Skin epidermis (tissue), 12 donors: ENCODE measurements at regions not wholly inside any gene's neighbourhood (a gene's known extent, or its start where the extent isn't known, plus 50 kb on each side); places are given as distances from the start of the nearest gene placed in this dataset.
A peak's percentile ranks its signal among the peaks of the same experiment; 100 is the strongest.
"Not testable (repeated sequence)": the region's sequence is repeated elsewhere in the genome, so short reads cannot be mapped to it uniquely, and the experiment has no call there.

Source experiments
- H3K27ac ChIP-seq, 21 experiments: fragments of 200-600 bp; sonication (generic) in 11 of 21; one replicate each; pipeline ENCODE4 v1.5.0; 2020; ENCODE audit warnings: mild to moderate bottlenecking in 3 of 21, inconsistent platforms in 2 of 21, moderate library complexity in 2 of 21
- H3K4me3 ChIP-seq, 7 experiments: fragments of 200-600 bp; sonication (generic) in 2 of 7; one replicate each; pipeline ENCODE4 v1.5.0; 2020; ENCODE audit warnings: inconsistent platforms in 2 of 7, mild to moderate bottlenecking in 2 of 7, moderate library complexity in 1 of 7

DNA sequence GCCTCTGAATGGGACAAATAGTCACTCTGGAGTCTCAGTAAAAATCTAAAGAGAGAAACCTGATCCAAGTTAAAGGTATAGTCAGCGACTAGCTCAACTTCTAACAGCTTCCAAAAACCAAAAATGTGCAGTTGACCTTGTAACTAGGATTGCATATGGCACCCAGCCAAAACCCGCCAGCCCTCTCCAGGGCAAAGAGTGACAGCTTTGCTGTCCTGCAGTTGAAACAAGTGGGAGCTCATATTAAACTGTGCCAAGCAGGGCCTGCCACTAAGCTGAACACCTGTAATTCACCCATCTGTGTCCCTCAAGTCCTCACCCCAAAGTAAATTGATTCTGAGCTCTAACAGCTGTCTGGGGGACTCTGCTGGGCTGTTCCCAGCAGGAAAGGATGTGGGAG is 695.3 kb downstream of the MAFB start:
- H3K4me3 ChIP-seq: no peak overlapping the region
- no peak overlapping the region for H3K27ac ChIP-seq

DNA sequence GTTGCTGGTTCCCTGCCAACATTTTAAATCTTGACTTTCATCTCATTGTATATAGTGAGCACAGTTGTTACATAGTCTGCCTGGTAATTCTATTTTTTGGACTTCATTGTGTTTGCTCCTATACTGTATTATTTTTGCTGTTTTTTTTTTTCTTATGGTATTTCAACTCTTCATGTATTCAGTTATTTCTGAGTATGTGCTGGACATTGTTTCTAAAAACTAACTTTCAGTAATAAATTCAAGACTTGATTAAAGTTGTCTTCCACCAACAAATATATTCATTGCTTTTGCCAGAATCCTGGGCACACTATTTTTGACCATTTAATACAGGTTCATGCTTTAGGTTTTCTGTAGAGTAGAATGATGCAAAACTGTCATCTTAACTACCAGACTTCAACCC is 698.3 kb downstream of the MAFB start:
- H3K4me3 ChIP-seq: no peak overlapping the region
- H3K27ac ChIP-seq: no peak overlapping the region

DNA sequence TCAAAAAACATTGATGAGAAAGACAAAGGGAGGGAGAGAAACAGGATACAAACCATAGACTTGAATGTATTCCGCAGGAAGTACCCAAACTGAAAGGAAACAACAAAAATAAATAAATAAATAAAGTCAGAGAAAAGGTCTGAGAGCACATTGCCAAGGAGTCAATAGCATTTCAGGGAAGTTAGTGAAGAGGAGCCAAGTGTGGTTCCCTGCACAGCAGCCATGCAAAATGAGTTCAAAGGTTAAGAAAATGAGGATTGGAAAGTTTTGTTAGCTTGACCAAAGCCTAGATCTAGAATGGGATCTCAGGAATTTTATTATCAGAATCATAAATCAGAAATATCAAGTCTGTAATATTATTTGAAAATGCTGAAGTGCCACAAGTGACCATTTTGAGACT is 700.0 kb downstream of the MAFB start:
- no peak overlapping the region for H3K27ac ChIP-seq
- H3K4me3 ChIP-seq: no peak overlapping the region

DNA sequence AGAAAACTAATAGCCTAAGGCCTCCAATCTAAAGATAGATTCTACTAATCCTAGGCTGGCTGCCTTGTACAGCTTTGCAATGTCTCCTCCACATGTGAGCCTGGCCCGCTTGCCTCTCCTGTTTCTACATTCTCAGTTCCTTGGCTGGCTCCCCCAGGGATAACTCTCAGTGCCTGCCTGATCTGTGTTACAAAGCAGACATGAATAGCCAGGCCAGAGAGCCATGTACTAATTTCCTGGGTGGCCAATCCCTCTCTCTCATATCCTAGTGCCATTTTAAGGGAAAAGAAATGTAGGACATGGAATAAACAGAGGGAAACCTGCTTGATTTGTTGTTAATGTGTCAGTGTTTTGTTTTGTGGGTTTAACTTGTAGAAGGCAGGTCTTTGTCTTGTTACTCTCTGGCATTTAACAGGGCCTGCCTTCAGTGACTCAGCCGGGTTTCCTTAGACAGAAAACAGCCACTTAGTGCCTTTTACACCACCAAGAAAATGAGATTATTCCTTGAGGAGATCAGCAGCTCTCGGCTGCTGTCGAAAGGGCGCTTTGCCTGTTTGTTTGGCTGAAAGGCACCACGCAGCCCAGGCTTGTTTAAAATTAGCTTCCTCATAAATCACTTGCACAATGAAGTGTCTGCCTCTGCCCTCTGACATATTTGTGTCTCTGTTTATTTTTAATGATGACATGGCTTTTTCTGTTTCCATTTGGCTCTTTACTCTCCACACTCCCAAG is 702.7 kb downstream of the MAFB start:
- peak overlapping the region in 20 of 21 experiments; percentile 2 to 85 (median 57) for H3K27ac ChIP-seq
- no peak overlapping the region for H3K4me3 ChIP-seq

DNA sequence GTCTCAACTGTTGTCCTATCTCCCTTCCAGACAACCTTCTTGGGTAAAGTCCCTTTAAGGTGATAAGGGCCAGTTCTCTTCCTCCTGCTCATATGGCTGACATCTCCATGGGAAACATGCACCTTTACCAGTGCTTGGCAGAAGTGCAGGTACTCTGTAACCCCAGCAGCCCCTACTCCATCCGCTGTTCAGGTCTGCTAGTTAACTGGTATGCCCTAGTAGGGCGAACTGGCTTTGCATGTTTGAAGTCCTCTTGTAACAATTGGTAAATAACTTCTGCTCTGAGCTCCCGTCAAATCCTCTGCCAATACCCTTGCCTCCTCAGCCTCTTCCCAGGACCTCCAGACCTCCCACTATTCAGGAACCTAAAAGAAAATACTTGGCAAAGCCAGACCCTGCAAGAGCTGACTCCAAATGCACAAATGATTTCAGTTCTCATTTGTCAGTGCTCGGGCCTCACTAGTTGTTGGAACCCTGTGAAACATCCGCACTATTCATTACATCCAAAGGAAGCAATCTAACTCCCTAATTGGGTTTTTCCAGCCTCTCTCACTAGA is 703.7 kb downstream of the MAFB start:
- H3K27ac ChIP-seq: peak overlapping the region in 8 of 21 experiments; percentile 20 to 85 (median 62)

DNA sequence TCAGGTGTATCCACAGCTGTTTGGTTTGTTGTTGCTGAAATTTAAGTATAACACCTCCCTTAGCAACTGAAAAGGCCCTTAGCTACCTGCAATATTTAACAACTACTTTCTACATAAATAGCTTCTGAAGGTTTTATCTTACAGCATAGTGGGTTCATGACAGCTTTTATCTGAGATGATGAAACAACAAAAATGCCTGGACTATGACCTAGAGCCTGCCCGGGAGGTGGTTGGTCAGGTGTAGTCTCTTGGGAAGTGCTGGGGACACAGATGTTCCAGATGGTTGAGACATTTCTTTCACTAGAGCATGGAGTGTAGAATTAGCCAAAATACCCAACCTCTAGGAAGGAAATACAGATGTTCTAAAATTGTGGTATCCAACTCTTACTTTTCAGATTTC is 705.4 kb downstream of the MAFB start:
- H3K27ac ChIP-seq: no peak overlapping the region
- no peak overlapping the region for H3K4me3 ChIP-seq

More for the DNA sequence above, 703.7 kb downstream of the MAFB start:
- no peak overlapping the region for H3K4me3 ChIP-seq

DNA sequence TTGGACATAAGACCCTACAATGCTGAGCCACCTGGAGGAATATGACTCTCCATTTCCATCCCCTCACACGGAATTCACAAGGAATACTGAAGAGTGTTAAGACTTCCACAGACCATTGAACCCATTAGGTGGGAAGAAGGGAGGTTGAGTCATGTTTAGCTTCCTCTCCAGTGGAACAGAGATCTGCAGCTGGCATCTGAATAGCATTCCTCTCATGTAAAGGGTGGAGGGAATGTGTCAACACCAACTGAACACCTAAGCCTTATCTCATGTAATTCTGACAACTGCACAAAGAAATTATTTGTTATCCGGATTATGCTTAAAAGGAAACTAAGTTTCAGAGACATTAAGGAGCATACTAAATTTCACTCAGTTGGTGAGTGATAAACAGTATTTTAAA is 705.9 kb downstream of the MAFB start:
- H3K4me3 ChIP-seq: no peak overlapping the region
- H3K27ac ChIP-seq: no peak overlapping the region

DNA sequence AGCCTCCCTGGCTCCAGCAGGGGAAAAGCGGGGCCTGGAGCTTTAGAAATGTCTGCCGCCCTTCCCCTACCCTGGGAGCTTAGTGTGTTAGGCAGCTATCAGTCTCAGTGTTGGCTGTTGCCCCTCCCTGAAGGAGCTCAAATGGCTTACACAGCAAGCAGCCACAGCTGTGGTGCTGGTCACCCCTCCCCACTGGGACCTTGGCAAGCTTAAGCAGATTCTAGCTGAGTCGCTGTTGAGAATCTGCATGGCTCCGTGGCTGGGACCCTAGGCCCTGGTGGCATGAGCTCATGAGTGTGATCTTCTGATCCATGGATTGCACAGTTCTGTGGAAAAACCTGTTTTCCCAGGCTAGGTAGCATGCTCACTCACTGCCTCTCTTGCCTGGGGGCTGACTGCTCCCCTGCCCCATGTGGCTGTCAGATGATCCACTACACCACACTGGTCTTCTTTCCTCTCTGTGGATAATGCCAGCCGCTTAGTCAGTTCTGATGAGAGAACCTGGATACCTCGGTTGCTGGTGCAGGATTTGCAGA is 714.0 kb downstream of the MAFB start:
- Histone ChIP-seq H3K27ac (no peak overlapping the region), H3K4me3 (no peak overlapping the region)

DNA sequence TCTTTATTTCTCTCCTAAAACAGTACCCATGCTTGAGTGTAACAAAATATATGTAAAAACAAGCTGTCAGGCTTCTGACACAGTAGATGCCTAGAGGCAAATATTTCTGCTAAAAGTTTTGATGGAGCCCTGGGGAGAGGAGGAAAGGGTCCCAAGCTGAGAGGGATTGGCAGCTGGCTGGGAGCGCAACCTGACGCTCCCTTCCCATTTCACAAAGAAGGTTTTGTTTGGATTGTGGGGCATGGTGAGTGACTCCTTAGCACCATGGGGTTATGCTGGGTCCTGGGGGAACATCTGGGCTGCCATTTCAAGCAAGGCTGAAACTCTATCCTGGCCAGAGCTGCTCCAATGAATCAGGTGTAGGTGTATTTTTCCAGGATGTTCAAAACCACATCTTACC is 720.5 kb downstream of the MAFB start:
- H3K27ac ChIP-seq: no peak overlapping the region
- H3K4me3 ChIP-seq: no peak overlapping the region

DNA sequence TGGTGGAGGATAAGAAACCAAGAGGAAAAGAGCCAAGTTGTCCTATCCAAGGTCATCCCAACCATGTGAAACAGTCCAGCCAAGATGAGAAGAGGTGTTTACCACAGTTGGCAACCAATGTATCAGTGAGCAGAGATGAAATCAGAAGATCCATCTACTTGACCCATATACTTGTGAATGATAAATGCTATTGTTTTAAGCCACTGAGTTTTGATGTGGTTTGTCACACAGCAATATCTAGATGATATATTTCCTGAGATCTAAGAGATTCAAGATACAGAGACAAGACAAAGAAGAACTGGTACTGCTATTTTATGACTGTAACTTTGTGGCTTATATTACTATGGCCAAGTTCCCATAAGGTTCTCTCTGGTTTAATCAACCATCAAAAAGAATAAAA is 721.2 kb downstream of the MAFB start:
- H3K4me3 ChIP-seq: no peak overlapping the region
- no peak overlapping the region for H3K27ac ChIP-seq

DNA sequence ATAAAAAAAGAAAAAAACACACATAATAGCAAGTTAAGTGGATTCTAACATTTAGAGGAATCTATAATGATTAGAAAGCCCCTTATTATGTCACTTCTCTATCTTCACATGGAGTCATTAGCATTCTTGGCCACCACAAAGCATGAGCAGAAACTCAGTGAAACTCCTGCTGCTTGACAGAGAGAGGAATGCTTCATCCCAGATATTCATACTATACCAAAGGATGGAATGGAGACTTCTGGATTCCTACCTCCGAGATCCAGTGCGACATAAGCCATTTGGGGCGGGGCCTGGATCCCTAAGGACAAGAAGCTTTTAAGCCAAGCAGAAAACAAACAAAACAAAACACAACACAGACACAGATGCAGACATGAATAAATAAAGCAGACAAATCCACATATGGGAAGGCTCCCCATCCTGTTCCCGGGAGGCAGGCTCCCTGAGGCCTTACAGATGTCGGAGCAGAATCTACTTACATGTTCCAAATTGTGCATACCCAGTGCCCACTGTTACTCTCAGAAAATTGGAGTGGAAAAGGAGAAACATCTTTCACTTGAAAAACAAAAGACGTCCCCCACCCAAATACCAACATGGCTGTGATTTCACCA is 727.3 kb downstream of the MAFB start:
- Histone ChIP-seq H3K4me3 (no peak overlapping the region), H3K27ac (peak overlapping the region in 4 of 21 experiments; percentile 1 to 59 (median 12))

DNA sequence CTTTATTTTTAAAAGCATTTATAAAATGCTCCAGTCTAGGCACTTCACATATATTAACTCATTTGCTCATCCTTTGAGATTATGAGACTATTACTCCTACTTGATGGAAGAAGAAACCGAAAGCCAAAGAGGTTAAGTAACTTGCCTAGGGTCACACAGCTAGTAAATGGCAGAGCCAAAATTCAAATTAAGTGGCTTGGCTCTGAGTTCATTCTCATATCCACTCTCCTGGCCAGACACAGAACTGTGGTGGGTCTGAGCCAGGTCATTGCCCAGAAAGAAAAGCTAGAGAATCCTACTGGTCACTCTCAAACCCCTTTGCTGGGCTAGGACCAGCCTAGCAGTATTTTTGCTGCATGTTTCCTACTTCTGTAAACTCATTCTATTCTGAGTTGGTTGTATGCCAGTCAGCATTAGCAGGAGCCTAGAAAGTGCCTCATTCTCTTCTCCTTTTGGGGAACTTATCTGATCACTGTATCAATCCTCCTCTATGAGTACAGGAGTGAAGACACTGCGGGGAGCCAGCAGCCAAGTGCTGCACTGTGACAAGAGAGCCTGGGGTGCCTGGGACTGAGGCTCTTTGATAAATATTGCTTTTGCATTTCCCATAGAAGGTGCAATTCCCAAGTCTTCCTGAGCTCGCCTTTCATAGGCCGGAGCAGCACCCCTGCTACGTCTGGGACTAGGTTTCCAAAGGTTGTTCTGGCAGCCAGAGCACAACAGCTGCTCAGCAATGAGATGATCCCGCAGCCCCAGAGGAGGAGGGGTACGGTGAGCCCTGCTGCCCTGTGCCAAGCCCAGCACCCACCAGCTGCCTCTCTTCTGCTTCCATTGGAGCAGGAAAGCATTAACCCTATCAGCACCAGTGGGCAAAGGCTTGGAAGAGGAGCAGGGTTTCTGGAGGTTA is 728.3 kb downstream of the MAFB start:
- Histone ChIP-seq H3K4me3 (no peak overlapping the region), H3K27ac (peak overlapping the region in 3 of 21 experiments; percentile 18 to 59 (median 38))

DNA sequence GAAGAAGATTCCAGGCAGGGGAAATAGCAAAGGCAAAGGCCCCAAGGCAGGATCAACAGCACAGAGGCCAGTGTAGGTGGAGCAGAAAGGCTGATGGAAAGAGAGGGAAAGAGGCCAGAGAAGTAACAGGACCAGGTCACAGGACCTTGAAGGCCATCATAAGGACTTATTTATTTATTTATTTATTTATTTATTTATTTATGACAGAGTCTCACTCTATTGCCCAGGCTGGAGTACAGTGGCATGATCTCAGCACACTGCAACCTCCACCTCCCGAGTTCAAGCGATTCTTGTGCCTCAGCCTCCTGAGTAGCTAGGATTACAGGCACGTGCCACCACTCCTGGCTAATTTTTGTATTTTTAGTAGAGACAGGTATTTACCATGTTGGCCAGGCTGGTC is 731.1 kb downstream of the MAFB start:
- H3K27ac ChIP-seq: not testable (repeated sequence)

DNA sequence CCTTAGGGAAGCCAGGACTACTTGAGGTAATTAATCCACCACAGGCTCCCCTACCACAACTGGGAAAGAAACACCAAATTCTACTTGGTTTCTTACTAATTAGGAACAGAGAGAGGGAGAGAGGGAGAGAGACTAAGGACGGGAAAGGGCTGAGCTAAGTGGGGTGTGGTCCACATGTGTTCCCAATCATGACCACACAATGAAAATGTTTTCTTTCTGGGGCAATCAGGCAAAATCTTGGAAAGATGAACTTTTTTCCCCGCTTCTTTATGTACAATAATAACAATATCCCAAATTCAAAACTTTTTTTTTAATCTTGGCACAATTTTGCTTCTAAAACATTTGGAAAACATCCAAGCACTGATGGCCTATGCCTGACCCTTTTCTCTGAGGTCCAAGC is 734.4 kb downstream of the MAFB start:
- H3K4me3 ChIP-seq: no peak overlapping the region
- peak overlapping the region in 1 of 21 experiments; percentile 12 for H3K27ac ChIP-seq

More for the DNA sequence above, 731.1 kb downstream of the MAFB start:
- not testable (repeated sequence) for H3K4me3 ChIP-seq

DNA sequence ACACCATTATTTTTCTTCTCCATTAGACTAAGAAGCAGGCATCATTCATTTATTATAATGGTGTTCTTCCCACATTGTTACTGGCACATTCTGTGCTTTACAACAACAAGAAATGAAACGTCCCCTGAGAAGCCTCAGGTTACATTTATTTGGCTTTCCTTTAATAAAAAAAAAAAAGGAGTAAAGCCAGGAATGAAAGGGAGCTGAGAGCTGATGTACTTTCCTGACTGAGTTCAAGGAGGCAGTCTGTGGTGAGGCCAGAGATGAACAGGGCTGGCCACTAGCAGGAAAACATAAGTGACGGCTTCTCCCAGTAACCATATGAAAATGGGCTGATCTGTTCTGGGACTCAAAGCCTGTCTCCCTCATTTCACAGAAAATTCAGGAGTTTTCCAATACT is 742.1 kb downstream of the MAFB start:
- Histone ChIP-seq H3K27ac (no peak overlapping the region), H3K4me3 (no peak overlapping the region)

DNA sequence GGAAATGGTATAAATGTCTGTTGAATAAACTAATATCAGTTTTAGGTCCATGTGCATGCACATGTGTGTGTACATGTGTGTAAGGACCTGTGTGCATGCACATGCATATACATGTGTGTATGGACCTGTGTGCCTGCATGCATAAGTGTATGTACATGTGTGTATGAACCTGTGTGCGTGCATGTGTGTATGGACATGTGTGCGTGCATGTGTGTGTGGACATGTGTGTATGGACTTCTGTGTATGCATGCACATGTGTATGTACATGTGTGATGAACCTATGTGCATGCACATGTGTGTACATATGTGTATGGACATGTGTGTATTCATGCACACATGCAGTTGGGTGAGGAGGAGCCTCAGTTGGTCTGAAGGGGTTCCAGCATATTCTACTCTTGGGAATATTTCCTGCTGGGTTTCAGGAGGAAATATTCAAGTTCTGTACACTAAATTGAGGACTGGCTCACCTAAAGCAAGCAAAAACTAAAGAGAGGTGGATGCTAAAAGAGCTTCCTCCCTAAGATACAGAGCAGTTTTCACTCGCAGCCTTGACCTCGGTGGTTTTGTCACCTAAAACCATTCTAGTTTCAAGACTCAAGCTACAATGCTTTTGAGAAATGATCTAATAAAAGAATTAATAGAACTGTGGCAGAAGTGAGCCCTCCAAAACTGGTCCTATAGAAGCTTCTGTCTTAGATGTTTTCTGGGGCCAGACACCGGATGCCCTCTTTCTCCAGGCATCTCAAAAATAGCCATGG is 742.8 kb downstream of the MAFB start:
- Histone ChIP-seq H3K4me3 (no peak overlapping the region), H3K27ac (no peak overlapping the region)

DNA sequence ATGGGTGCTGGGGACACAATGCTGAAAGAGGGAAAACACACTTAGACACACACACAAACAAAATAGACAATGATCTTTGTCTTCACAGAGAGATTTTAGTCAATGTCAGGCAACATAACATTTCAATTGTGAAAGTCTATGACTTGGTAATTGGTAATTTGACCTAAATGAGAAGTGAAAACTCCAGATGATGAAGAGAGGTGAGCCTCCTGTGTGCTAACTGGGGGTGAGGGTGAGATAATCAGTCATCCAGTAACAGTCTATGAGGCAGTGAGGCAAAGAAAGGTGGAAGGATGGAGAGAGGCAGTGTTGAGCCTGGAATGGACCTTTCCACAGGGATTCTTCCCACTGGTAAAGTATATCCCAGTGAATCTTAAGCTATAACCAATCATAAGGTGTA is 744.2 kb downstream of the MAFB start:
- no peak overlapping the region for H3K27ac ChIP-seq

DNA sequence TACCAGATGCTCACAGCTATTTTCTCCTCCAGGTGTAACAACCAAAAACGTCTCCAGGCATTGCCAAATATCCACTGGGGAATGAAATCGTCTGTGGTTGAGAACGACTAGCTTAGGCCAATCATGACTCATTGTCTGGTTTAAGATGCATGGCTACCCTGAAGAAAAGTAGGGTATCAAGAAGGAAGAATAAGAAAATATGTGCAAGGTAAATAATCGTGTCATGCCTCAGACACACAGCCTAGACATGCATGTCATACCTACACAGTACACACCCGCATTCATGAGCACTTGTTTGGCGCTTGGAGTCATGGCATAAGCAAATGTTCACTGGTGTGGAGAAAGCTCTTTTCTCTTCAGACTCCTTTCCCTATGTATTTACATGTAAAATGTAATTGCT is 745.7 kb downstream of the MAFB start:
- H3K4me3 ChIP-seq: no peak overlapping the region
- no peak overlapping the region for H3K27ac ChIP-seq

More for the DNA sequence above, 744.2 kb downstream of the MAFB start:
- H3K4me3 ChIP-seq: no peak overlapping the region

DNA sequence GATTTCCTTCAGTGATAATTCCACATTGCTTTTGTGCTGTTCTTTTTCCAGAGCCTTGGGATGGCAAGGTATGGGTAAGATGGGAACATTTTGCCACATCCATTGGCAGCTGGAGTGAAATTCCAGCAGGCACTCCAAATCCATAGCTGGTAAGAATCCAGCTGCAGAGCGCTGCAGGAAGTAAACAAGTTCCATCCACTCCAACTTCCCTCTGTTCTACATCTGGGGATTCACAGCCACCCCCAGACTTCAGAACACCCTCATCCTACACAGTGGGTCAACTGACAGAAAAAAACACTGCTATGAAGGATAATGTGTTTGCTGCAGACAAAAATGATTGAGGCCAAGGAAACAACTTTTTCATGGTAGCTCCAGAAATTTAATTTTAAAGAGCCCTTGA is 747.8 kb downstream of the MAFB start:
- Histone ChIP-seq H3K27ac (no peak overlapping the region), H3K4me3 (no peak overlapping the region)
